ENCODE measurements at regions not wholly inside any gene's neighbourhood (a gene's known extent, or its start where the extent isn't known, plus 50 kb on each side); places are given as distances from the start of the nearest gene placed in this dataset.

DNA sequence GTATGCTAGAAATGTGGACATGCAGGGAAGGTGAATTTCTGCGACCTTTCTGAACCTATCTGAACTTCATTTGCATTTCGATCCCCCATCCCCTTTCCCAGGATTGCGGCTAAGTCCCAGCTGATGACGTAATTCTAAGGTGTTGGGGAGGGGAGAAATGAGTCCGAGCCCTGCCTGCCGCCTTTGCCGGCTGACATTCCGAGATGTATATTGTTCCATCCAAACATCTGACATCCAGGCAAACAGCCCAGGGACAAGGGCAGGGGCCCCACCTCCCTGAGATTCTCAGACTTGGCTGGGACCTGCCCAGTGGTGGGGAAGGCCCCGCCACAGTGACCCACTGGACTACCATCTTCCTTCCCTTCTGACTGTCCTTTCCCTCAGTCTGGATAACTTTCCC is 494.6 kb downstream of the ENC1 start:
- peaks cover 19% of the 10 kb centered on the region for H3K27me3 ChIP-seq (replicated peaks; ENCODE audit: insufficient read depth, low read depth, low read length, poor library complexity)
- H3K27ac ChIP-seq (ENCODE audit: low read depth, low read length, poor library complexity, severe bottlenecking): no peak overlapping the region
- H3K9me3 ChIP-seq (ENCODE audit: low read depth, low read length, poor library complexity, severe bottlenecking): no peaks in the 10 kb centered on the region
- no peak for DNase-seq (ENCODE audit: low spot score)
- no TSS peak for BruUV-seq (replicated peaks)
- TF ChIP-seq, protein P1, sequence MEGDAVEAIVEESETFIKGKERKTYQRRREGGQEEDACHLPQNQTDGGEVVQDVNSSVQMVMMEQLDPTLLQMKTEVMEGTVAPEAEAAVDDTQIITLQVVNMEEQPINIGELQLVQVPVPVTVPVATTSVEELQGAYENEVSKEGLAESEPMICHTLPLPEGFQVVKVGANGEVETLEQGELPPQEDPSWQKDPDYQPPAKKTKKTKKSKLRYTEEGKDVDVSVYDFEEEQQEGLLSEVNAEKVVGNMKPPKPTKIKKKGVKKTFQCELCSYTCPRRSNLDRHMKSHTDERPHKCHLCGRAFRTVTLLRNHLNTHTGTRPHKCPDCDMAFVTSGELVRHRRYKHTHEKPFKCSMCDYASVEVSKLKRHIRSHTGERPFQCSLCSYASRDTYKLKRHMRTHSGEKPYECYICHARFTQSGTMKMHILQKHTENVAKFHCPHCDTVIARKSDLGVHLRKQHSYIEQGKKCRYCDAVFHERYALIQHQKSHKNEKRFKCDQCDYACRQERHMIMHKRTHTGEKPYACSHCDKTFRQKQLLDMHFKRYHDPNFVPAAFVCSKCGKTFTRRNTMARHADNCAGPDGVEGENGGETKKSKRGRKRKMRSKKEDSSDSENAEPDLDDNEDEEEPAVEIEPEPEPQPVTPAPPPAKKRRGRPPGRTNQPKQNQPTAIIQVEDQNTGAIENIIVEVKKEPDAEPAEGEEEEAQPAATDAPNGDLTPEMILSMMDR (conservative IDR thresholded peaks at IDR 0.05; ENCODE audit: low read depth, low read length): no peak
- no peak for TF ChIP-seq EZH2 (IDR thresholded peaks at IDR 0.05; ENCODE audit: borderline replicate concordance, low read depth, low read length, poor library complexity, severe bottlenecking)
- no peaks in the 10 kb centered on the region for H3K36me3 ChIP-seq (ENCODE audit: insufficient read depth, low read length, poor library complexity, severe bottlenecking)
- ChIA-PET CTCF (no interaction called here), POLR2A (ENCODE audit: low non-redundant PET) (no interaction called here)
- no peak overlapping the region for H3K4me3 ChIP-seq (ENCODE audit: low read depth, low read length, poor library complexity, severe bottlenecking)
- peaks cover 5% of the 10 kb centered on the region for H3K4me1 ChIP-seq (ENCODE audit: insufficient read depth, low read length, poor library complexity, severe bottlenecking)
- intact Hi-C loops (cut with micrococcal nuclease; ENCODE audit: unreplicated experiment): no loop called here

DNA sequence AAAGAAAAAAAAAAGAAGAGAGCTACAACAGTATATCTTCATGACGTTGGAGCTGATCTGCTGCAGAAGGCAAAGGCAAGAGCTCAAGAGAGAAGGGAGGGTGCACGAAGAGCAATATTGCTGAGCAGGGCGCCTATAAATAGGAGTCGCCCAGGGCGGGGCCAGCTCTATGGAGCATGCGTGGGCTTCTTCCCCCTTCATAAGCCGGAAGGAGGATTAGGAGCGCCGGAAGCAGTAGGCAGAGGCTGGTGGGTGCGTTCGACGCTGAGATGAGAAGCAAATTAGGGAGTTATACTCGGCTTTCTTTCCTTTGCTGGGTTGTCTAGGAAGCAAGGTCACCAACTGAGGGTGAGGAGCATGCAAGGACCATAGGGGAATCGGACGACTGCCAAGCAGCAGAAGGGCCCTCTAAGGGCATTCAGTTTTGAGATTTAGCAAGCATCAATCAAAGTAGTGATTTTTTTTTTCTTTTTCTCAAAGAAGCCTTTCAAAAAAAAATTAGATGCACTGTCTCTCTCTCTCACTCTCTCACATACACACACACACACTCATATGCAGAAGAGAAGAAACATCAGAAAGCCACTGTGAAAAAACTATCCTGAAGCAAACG is 496.7 kb downstream of the ENC1 start:
- DNase-seq (ENCODE audit: low spot score): peak; percentile 80
- Histone ChIP-seq H3K4me1 (ENCODE audit: insufficient read depth, low read length, poor library complexity, severe bottlenecking) (peaks cover 5% of the 10 kb centered on the region), H3K36me3 (ENCODE audit: insufficient read depth, low read length, poor library complexity, severe bottlenecking) (no peaks in the 10 kb centered on the region), H3K9me3 (ENCODE audit: low read depth, low read length, poor library complexity, severe bottlenecking) (no peaks in the 10 kb centered on the region), H3K27ac (ENCODE audit: low read depth, low read length, poor library complexity, severe bottlenecking) (no peak overlapping the region), H3K4me3 (ENCODE audit: low read depth, low read length, poor library complexity, severe bottlenecking) (no peak overlapping the region), H3K27me3 (replicated peaks; ENCODE audit: insufficient read depth, low read depth, low read length, poor library complexity) (peaks cover 13% of the 10 kb centered on the region)
- ChIA-PET POLR2A (ENCODE audit: low non-redundant PET) (interaction anchor here (0.7 kb wide), 1 partner anchor 27 kb away, joined by 3 read pairs; no protein-coding TSS in a partner anchor), CTCF (no interaction called here)
- TF ChIP-seq, protein P1 (conservative IDR thresholded peaks at IDR 0.05; ENCODE audit: low read depth, low read length): no peak
- TF ChIP-seq EZH2 (IDR thresholded peaks at IDR 0.05; ENCODE audit: borderline replicate concordance, low read depth, low read length, poor library complexity, severe bottlenecking): no peak
- intact Hi-C loops (cut with micrococcal nuclease; ENCODE audit: unreplicated experiment): no loop called here
- no TSS peak for BruUV-seq (replicated peaks)

DNA sequence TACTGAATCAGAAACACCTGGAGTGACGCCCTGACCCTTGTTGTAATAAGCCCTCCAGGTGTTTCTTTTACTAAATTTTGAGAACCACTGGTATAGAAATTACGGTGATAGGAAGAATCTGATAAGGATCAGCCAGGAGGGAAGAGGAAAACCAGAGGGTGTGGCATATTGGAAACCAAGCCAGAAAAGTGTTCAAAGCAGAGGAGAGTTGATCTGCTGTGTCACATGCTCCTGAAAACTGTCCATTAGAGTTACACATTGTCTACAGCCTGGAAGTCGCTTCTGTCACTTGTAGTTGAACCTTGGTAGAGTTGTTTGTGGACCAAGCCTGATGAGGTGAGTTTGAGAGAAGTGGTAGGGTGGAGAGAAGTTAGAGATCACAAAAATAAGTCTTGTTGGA is 497.4 kb downstream of the ENC1 start:
- DNase-seq (ENCODE audit: low spot score): no peak
- Histone ChIP-seq H3K27me3 (replicated peaks; ENCODE audit: insufficient read depth, low read depth, low read length, poor library complexity) (peaks cover 19% of the 10 kb centered on the region), H3K36me3 (ENCODE audit: insufficient read depth, low read length, poor library complexity, severe bottlenecking) (no peaks in the 10 kb centered on the region), H3K9me3 (ENCODE audit: low read depth, low read length, poor library complexity, severe bottlenecking) (no peaks in the 10 kb centered on the region), H3K27ac (ENCODE audit: low read depth, low read length, poor library complexity, severe bottlenecking) (no peak overlapping the region), H3K4me1 (ENCODE audit: insufficient read depth, low read length, poor library complexity, severe bottlenecking) (peaks cover 5% of the 10 kb centered on the region), H3K4me3 (ENCODE audit: low read depth, low read length, poor library complexity, severe bottlenecking) (no peak overlapping the region)
- intact Hi-C loops (cut with micrococcal nuclease; ENCODE audit: unreplicated experiment): no loop called here
- TF ChIP-seq, protein P1 (conservative IDR thresholded peaks at IDR 0.05; ENCODE audit: low read depth, low read length): no peak
- no peak for TF ChIP-seq EZH2 (IDR thresholded peaks at IDR 0.05; ENCODE audit: borderline replicate concordance, low read depth, low read length, poor library complexity, severe bottlenecking)
- POLR2A ChIA-PET (ENCODE audit: low non-redundant PET): interaction anchor here (0.7 kb wide), 1 partner anchor 28 kb away, joined by 3 read pairs; no protein-coding TSS in a partner anchor
- no TSS peak for BruUV-seq (replicated peaks)
- CTCF ChIA-PET: no interaction called here
